ENCODE measurements at regions not wholly inside any gene's neighbourhood (a gene's known extent, or its start where the extent isn't known, plus 50 kb on each side); places are given as distances from the start of the nearest gene placed in this dataset.

- H3K27ac Mint-ChIP-seq = no peak overlapping the region
- no peak for DNase-seq
- peaks cover 5% of the 10 kb centered on the region for H3K9me3 Mint-ChIP-seq
Measured at GRCh38 chr6:95797054-95797453, 218.7 kb upstream of the FUT9 start.

GRCh38 chr6:95802978-95803377 lies 212.8 kb upstream of the FUT9 start:
- no peaks in the 10 kb centered on the region for H3K27me3 Mint-ChIP-seq
- no peaks in the 10 kb centered on the region for H3K4me1 Mint-ChIP-seq
- DNase-seq (no peak), ATAC-seq (no peak)
- H3K36me3 Mint-ChIP-seq (ENCODE audit: low read depth) = no peaks in the 10 kb centered on the region
- no peaks in the 10 kb centered on the region for H3K9me3 Mint-ChIP-seq
- no peak overlapping the region for H3K27ac Mint-ChIP-seq
- no peak overlapping the region for H3K4me3 Mint-ChIP-seq

More at GRCh38 chr6:95797054-95797453, 218.7 kb upstream of the FUT9 start:
- H3K4me3 Mint-ChIP-seq = no peak overlapping the region
- no peaks in the 10 kb centered on the region for H3K36me3 Mint-ChIP-seq (ENCODE audit: low read depth)
- H3K4me1 Mint-ChIP-seq = no peaks in the 10 kb centered on the region
- ATAC-seq = no peak
- H3K27me3 Mint-ChIP-seq = no peaks in the 10 kb centered on the region

- H3K27me3 Mint-ChIP-seq = no peaks in the 10 kb centered on the region
- no peaks in the 10 kb centered on the region for H3K9me3 Mint-ChIP-seq
- H3K27ac Mint-ChIP-seq = no peak overlapping the region
- H3K36me3 Mint-ChIP-seq (ENCODE audit: low read depth) = no peaks in the 10 kb centered on the region
- ATAC-seq = no peak
- no peaks in the 10 kb centered on the region for H3K4me1 Mint-ChIP-seq
- no peak overlapping the region for H3K4me3 Mint-ChIP-seq
- DNase-seq = no peak
Measured at GRCh38 chr6:95803889-95804288, 211.9 kb upstream of the FUT9 start.

GRCh38 chr6:95804847-95805541 lies 210.8 kb upstream of the FUT9 start:
- H3K9me3 Mint-ChIP-seq = no peaks in the 10 kb centered on the region
- no peak overlapping the region for H3K27ac Mint-ChIP-seq
- no peaks in the 10 kb centered on the region for H3K27me3 Mint-ChIP-seq
- H3K4me3 Mint-ChIP-seq = no peak overlapping the region
- no peaks in the 10 kb centered on the region for H3K36me3 Mint-ChIP-seq (ENCODE audit: low read depth)
- DNase-seq (no peak), ATAC-seq (no peak)
- H3K4me1 Mint-ChIP-seq = no peaks in the 10 kb centered on the region

- Mint-ChIP-seq H3K4me3 (no peak overlapping the region), H3K4me1 (no peaks in the 10 kb centered on the region), H3K36me3 (ENCODE audit: low read depth) (no peaks in the 10 kb centered on the region), H3K9me3 (no peaks in the 10 kb centered on the region), H3K27me3 (no peaks in the 10 kb centered on the region), H3K27ac (no peak overlapping the region)
- no peak for ATAC-seq
- DNase-seq = no peak
Measured at GRCh38 chr6:95805699-95806098, 210.1 kb upstream of the FUT9 start.

- Mint-ChIP-seq H3K4me3 (no peak overlapping the region), H3K27ac (no peak overlapping the region), H3K9me3 (no peaks in the 10 kb centered on the region), H3K4me1 (no peaks in the 10 kb centered on the region), H3K36me3 (ENCODE audit: low read depth) (no peaks in the 10 kb centered on the region), H3K27me3 (no peaks in the 10 kb centered on the region)
- ATAC-seq (no peak), DNase-seq (no peak)
Measured at GRCh38 chr6:95815389-95816056, 200.3 kb upstream of the FUT9 start.

GRCh38 chr6:95819461-95819860 lies 196.3 kb upstream of the FUT9 start:
- H3K27me3 Mint-ChIP-seq = no peaks in the 10 kb centered on the region
- ATAC-seq (no peak), DNase-seq (no peak)
- H3K4me1 Mint-ChIP-seq = no peaks in the 10 kb centered on the region
- no peak overlapping the region for H3K4me3 Mint-ChIP-seq
- no peaks in the 10 kb centered on the region for H3K36me3 Mint-ChIP-seq (ENCODE audit: low read depth)
- no peak overlapping the region for H3K27ac Mint-ChIP-seq
- peaks cover under 1% of the 10 kb centered on the region for H3K9me3 Mint-ChIP-seq

GRCh38 chr6:95819939-95820338 lies 195.8 kb upstream of the FUT9 start:
- peaks cover 5% of the 10 kb centered on the region for H3K9me3 Mint-ChIP-seq
- H3K4me1 Mint-ChIP-seq = no peaks in the 10 kb centered on the region
- H3K27me3 Mint-ChIP-seq = no peaks in the 10 kb centered on the region
- H3K4me3 Mint-ChIP-seq = no peak overlapping the region
- no peak for ATAC-seq
- H3K27ac Mint-ChIP-seq = no peak overlapping the region
- no peaks in the 10 kb centered on the region for H3K36me3 Mint-ChIP-seq (ENCODE audit: low read depth)
- no peak for DNase-seq

- H3K27me3 Mint-ChIP-seq = no peaks in the 10 kb centered on the region
- DNase-seq (no peak), ATAC-seq (no peak)
- no peak overlapping the region for H3K27ac Mint-ChIP-seq
- H3K4me3 Mint-ChIP-seq = no peak overlapping the region
- no peaks in the 10 kb centered on the region for H3K36me3 Mint-ChIP-seq (ENCODE audit: low read depth)
- H3K4me1 Mint-ChIP-seq = no peaks in the 10 kb centered on the region
- H3K9me3 Mint-ChIP-seq = no peaks in the 10 kb centered on the region
Measured at GRCh38 chr6:95830859-95831557, 184.8 kb upstream of the FUT9 start.

- Mint-ChIP-seq H3K27ac (no peak overlapping the region), H3K4me1 (no peaks in the 10 kb centered on the region)
Measured at GRCh38 chr6:95837890-95838289, 177.9 kb upstream of the FUT9 start.

GRCh38 chr6:95841560-95841959 lies 174.2 kb upstream of the FUT9 start:
- H3K36me3 Mint-ChIP-seq (ENCODE audit: low read depth) = no peaks in the 10 kb centered on the region
- no peak for ATAC-seq
- H3K4me3 Mint-ChIP-seq = no peak overlapping the region
- no peaks in the 10 kb centered on the region for H3K27me3 Mint-ChIP-seq
- H3K4me1 Mint-ChIP-seq = no peaks in the 10 kb centered on the region
- DNase-seq = no peak
- H3K9me3 Mint-ChIP-seq = no peaks in the 10 kb centered on the region
- H3K27ac Mint-ChIP-seq = no peak overlapping the region

More at GRCh38 chr6:95837890-95838289, 177.9 kb upstream of the FUT9 start:
- Mint-ChIP-seq H3K9me3 (no peaks in the 10 kb centered on the region), H3K4me3 (no peak overlapping the region), H3K27me3 (no peaks in the 10 kb centered on the region), H3K36me3 (ENCODE audit: low read depth) (no peaks in the 10 kb centered on the region)
- DNase-seq (no peak), ATAC-seq (no peak)

- Mint-ChIP-seq H3K9me3 (no peaks in the 10 kb centered on the region), H3K36me3 (ENCODE audit: low read depth) (no peaks in the 10 kb centered on the region), H3K4me1 (no peaks in the 10 kb centered on the region), H3K4me3 (no peak overlapping the region), H3K27me3 (no peaks in the 10 kb centered on the region), H3K27ac (no peak overlapping the region)
- ATAC-seq = no peak
- no peak for DNase-seq
Measured at GRCh38 chr6:95846652-95847051, 169.1 kb upstream of the FUT9 start.

GRCh38 chr6:95847061-95847460 lies 168.7 kb upstream of the FUT9 start:
- Mint-ChIP-seq H3K27ac (no peak overlapping the region), H3K4me1 (no peaks in the 10 kb centered on the region), H3K27me3 (no peaks in the 10 kb centered on the region), H3K9me3 (no peaks in the 10 kb centered on the region), H3K4me3 (no peak overlapping the region), H3K36me3 (ENCODE audit: low read depth) (no peaks in the 10 kb centered on the region)
- DNase-seq = no peak
- ATAC-seq = no peak

GRCh38 chr6:95848717-95849116 lies 167.1 kb upstream of the FUT9 start:
- ATAC-seq = no peak
- Mint-ChIP-seq H3K36me3 (ENCODE audit: low read depth) (no peaks in the 10 kb centered on the region), H3K9me3 (peaks cover 3% of the 10 kb centered on the region), H3K27ac (no peak overlapping the region), H3K27me3 (no peaks in the 10 kb centered on the region), H3K4me1 (no peaks in the 10 kb centered on the region), H3K4me3 (no peak overlapping the region)
- DNase-seq = no peak

- Mint-ChIP-seq H3K27me3 (no peaks in the 10 kb centered on the region), H3K4me1 (no peaks in the 10 kb centered on the region), H3K27ac (no peak overlapping the region), H3K4me3 (no peak overlapping the region), H3K9me3 (peaks cover 11% of the 10 kb centered on the region), H3K36me3 (ENCODE audit: low read depth) (no peaks in the 10 kb centered on the region)
- DNase-seq = no peak
- no peak for ATAC-seq
Measured at GRCh38 chr6:95856876-95857364, 158.9 kb upstream of the FUT9 start.

Measured in activated naive CD8-positive, alpha-beta T cell treated with anti-CD3 and anti-CD28 coated beads, Interleukin-2, amount 50 U/mL, for 24 hours (primary cell).